SK-MEL-5 (cell line): ENCODE measurements at regions not wholly inside any gene's neighbourhood (a gene's known extent, or its start where the extent isn't known, plus 50 kb on each side); places are given as distances from the start of the nearest gene placed in this dataset.
A peak's percentile ranks its signal among the peaks of the same experiment; 100 is the strongest.

ENCODE experiments used
- DNase-seq: peaks from one replicate; pipeline ENCODE4 v3.0.0-alpha.2; 2016; ENCODE audit warnings: low read depth, low spot score
- in situ Hi-C: cut with HindIII; loops from 2 replicates; pipeline ENCODE4 v1.10.0; 2016; ENCODE audit warnings: low sequenced_read_pairs, high pct_unique_total_duplicates, low pct_unique_long_range_greater_than_20kb

- in situ Hi-C loops, result no loop called here
- peak; percentile 69 for DNase-seq
Measured at GRCh38 chr14:34075826-34076225, 125.0 kb upstream of the EGLN3 start.

- in situ Hi-C loops, result no loop called here
- peak; percentile 15 for DNase-seq
Measured at GRCh38 chr14:34075042-34075744, 124.3 kb upstream of the EGLN3 start.

GRCh38 chr14:34072921-34073320, 122.0 kb upstream of the EGLN3 start:
- in situ Hi-C loops, result no loop called here
- no peak for DNase-seq

GRCh38 chr14:34072401-34072800, 121.5 kb upstream of the EGLN3 start:
- in situ Hi-C loops, result no loop called here

GRCh38 chr14:34070917-34071407, 120.1 kb upstream of the EGLN3 start:
- in situ Hi-C loops, result no loop called here
- no peak for DNase-seq

More at GRCh38 chr14:34072401-34072800, 121.5 kb upstream of the EGLN3 start:
- DNase-seq, result no peak

GRCh38 chr14:34069854-34070582, 119.1 kb upstream of the EGLN3 start:
- DNase-seq, result no peak
- in situ Hi-C loops, result no loop called here

- DNase-seq, result no peak
- in situ Hi-C loops, result no loop called here
Measured at GRCh38 chr14:34067587-34067986, 116.7 kb upstream of the EGLN3 start.

- in situ Hi-C loops, result no loop called here
- DNase-seq, result no peak
Measured at GRCh38 chr14:34065690-34066391, 115.0 kb upstream of the EGLN3 start.

GRCh38 chr14:34065236-34065635, 114.4 kb upstream of the EGLN3 start:
- in situ Hi-C loops, result no loop called here
- no peak for DNase-seq

- in situ Hi-C loops, result no loop called here
- no peak for DNase-seq
Measured at GRCh38 chr14:34064349-34064748, 113.5 kb upstream of the EGLN3 start.

- in situ Hi-C loops, result no loop called here
- no peak for DNase-seq
Measured at GRCh38 chr14:34063470-34064164, 112.7 kb upstream of the EGLN3 start.

- in situ Hi-C loops, result no loop called here
- no peak for DNase-seq
Measured at GRCh38 chr14:34063042-34063441, 112.2 kb upstream of the EGLN3 start.

GRCh38 chr14:34062353-34062973, 111.6 kb upstream of the EGLN3 start:
- in situ Hi-C loops, result no loop called here
- no peak for DNase-seq

- in situ Hi-C loops, result no loop called here
Measured at GRCh38 chr14:34060651-34060999, 109.8 kb upstream of the EGLN3 start.

GRCh38 chr14:34059925-34060650, 109.2 kb upstream of the EGLN3 start:
- in situ Hi-C loops, result no loop called here

More at GRCh38 chr14:34060651-34060999, 109.8 kb upstream of the EGLN3 start:
- DNase-seq, result no peak

GRCh38 chr14:34059037-34059924, 108.4 kb upstream of the EGLN3 start:
- no peak for DNase-seq
- in situ Hi-C loops, result no loop called here

More at GRCh38 chr14:34059925-34060650, 109.2 kb upstream of the EGLN3 start:
- DNase-seq, result peak; percentile 27
